ENCODE measurements at regions not wholly inside any gene's neighbourhood (a gene's known extent, or its start where the extent isn't known, plus 50 kb on each side); places are given as distances from the start of the nearest gene placed in this dataset.

DNA sequence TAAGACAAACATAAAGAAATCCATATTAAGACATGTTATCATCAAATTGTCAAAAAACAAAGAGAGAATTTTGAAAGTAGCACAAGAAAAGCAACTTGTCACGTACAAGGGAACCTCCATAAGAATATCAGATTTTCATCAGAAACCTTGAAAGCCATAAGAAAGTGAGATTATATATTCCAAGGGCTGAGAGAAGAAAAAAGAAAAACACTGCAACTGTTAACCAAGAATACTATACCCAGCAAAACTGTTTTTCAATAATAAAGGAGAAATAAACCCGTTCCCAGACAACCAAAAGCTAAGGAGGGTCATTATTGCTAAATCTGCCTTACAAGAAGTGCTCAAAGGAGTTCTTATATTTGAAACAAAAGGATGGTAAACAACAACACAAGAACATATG, 94.7 kb upstream of the TSPAN8 start:
- ATAC-seq (ENCODE audit: poor library complexity) = no peak
- intact Hi-C loops (cut with DNase I) = no loop called here
- DNase-seq = no peak

DNA sequence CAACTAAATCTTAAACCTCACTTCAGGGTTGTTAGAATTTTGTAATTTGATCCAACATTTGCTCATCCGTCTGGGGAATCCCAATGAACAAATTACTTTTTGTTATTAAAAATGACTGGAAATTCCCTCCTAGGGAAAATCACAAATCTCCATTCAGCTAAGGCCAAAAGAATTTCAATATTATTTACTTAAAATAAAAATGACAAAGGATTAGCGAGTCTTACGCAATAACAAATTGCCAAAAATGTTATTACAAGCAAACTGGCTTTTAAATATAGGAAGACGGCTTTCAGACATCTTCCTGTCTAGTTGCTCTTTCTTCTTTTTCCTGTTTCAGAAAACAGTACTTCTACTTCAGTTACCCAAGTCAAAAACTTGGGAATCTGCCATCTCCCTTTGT, 92.4 kb upstream of the TSPAN8 start:
- no peak for ATAC-seq (ENCODE audit: poor library complexity)
- intact Hi-C loops (cut with DNase I) = no loop called here
- DNase-seq = no peak

DNA sequence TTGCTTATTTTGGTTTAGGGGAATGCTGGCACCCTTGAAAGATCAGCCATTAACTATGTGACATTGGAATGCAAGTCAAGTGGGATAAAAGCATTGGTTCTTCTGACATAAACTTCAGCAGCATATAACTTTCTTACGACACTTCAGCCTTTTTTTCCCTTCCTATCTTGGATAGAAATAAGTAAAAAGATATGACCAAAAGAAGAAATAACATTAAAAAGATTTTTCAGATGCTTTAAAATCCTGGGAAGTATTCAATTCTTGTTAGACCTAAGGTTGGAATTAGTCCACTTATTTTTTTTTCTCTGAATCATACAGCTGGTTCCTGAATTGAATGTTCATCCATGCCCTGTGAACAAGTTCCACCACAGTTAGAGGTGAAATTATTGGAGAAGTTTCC, 85.6 kb upstream of the TSPAN8 start:
- intact Hi-C loops (cut with DNase I) = no loop called here
- no peak for ATAC-seq (ENCODE audit: poor library complexity)

DNA sequence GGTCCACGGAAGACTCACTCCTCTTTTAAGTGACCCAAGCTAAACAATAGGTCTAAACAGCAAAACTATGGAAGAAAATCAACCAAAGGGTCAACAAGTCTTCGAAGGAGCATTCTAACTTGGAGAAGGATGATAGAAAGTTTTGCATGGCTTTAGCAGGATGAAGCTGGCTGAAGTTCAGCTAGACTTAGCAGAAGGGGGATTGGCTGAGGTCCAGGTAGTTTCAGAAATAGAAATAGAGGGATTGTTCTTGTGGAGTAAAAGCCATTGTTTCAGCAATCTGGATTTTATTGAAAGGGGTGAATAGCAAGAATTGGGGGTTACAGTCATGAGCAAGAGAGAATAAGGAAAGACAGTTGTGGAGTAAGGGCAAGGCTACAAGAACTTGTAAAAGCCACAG, 84.7 kb upstream of the TSPAN8 start:
- ATAC-seq (ENCODE audit: poor library complexity) = no peak
- intact Hi-C loops (cut with DNase I) = no loop called here
- DNase-seq = no peak

More for the DNA sequence above, 85.6 kb upstream of the TSPAN8 start:
- no peak for DNase-seq

DNA sequence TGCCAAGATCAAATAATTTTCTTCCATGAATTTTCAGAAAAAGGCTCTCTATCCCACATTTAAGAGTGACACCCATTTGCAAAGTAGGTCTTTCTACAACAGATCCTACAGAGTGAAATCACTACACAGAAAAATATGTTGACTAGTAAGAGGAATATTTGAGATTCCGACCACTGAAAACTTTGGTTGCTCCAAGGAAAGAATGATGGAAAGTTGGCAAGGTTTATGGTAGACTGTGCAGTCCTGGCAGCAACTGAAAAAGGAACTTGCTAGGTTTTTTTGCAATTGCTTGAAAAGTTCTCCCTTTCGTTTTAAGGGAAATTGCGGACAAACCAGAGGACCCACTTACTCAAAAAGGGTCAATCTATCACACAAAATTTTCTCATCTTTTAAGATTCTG, 83.1 kb upstream of the TSPAN8 start:
- no peak for ATAC-seq (ENCODE audit: poor library complexity)
- DNase-seq = no peak
- intact Hi-C loops (cut with DNase I) = no loop called here

DNA sequence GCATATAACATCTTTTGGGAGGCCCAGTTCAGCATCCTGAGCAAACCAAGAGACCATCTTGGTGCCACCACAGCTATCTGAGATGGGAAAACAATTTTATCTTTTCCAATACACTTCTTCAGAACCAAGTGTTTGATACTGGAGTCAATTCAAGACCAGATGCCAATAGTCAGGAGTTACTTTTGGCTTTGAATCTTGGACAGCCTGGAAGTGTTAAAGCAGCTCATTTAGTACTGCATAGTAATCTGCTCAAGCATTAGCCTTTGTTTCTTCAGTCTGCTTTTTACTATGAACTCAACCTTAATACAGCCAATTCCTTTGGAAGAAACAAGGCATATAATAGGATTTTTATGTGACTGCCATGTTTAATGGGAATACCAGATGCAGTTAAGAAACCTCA, 81.9 kb upstream of the TSPAN8 start:
- ATAC-seq (ENCODE audit: poor library complexity) (no peak), DNase-seq (no peak)
- intact Hi-C loops (cut with DNase I) = no loop called here

DNA sequence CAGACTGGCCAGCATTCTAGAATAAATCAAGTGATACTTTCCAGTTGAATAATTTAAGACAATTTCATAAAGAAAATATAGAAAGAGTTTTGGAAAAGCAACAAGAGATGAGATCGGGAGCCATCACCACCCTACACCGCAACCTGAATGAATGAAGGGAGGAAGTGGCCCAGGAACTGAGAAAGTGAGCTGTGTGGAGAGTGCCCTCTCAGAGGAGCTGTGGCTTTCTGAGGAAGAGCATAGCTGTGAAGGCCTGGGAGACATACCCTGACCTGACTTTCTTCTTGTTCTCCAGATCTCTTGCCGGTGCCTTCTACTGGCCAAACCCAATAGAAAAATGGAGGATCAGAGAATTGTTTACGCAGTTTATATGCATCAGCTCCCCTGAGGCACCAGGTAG, 79.3 kb upstream of the TSPAN8 start:
- ATAC-seq (ENCODE audit: poor library complexity) = no peak
- intact Hi-C loops (cut with DNase I) = no loop called here
- no peak for DNase-seq

DNA sequence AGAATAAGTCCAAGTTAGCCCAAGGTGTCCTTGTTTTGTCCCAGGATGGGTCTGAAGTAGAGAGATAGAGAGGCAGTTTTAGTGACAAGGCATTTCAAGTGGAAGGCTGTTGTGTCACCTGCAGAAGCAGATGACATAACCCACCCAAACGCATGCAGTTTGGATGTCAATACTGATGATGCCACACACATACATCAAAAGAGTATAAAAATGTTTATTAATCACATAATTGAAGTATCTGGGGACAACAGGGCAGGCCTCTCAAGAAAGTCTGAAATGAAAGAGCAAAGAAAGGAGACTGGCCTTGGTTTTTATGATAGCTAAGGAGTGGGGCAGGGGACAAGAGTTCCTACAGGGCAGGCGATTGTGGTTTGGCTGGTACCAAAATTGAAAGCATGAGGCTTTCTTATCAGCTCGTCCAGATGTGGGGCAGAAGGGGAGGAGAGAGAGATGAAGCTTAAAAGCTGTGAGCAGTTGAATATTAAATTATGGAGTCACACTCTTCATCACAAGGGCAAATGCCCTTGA, 78.4 kb upstream of the TSPAN8 start:
- no peak for ATAC-seq (ENCODE audit: poor library complexity)
- intact Hi-C loops (cut with DNase I) = no loop called here
- no peak for DNase-seq

DNA sequence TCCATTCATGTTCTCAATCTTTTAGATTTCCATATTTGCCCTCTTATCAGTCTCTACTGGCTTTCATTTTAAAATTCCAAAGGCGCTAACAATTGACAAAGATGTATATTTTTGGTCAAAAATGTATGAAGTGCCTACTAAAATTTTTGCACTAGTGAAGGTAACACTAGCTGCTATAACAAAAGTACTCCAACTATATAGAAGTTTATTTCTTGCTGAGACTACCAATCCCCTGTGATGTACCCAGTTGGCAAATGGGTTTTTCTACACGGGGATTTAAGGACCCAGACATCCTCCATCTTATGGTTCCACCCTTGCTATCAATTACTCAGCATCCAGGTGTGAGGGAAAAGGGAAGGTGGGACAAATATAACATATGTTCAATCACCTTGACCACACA, 75.3 kb upstream of the TSPAN8 start:
- ATAC-seq (ENCODE audit: poor library complexity) (no peak), DNase-seq (no peak)
- intact Hi-C loops (cut with DNase I) = no loop called here

DNA sequence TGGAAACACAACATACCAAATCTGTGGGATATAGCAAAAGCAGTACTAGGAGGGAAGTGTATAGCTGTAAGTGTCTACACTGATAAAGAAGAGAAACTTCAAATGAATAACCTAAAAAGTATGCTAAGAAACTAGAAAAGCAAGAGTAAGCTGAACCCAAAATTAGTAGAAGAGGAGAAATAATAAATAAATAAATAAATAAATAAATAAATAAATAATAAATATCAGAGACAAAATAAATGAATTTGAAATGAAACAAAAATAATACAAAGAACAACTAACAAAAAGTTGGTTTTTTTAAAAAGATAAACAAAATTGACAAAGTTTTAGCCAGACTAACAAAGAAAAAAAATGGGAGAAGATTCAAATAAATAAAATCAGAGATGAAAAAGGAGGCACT, 72.7 kb upstream of the TSPAN8 start:
- ATAC-seq (ENCODE audit: poor library complexity) (no peak), DNase-seq (no peak)
- intact Hi-C loops (cut with DNase I) = no loop called here

DNA sequence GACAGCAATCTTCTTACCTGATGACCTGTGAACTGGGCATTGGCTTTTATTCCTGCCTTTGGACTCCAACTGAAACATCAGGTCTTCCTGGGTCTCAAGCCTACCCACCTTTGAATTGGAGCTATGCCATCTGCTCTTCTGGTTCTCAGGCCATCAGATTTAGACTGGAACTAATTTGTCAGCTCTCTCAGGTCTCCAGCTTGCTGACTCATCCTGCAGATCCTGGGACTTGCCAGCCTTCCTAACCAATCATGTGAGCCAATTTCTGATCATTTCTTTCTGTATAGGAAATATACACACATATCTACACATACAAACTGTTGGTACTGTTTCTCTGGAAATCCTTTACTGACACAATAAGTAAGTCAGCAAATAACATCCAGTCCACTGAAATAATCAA, 65.3 kb upstream of the TSPAN8 start:
- ATAC-seq (ENCODE audit: poor library complexity) (no peak), DNase-seq (no peak)
- intact Hi-C loops (cut with DNase I) = no loop called here

DNA sequence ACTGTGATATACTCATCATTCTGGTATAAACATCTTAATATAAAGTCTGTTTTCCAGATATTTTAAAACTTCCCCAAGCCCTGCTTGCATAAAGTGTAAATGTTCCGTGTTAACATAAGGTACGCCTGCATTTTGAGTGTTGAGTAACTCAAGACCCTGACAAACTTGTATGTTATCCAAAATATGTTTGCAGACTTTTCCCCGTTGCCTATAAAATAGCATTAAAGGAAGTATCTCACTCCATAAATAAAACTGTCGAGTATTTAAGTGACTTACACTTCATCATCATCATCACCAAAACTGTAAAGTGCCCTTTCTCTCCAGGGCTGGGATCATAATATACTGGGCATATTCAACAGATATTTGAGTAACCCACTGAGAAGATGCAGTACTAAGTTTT, 64.6 kb upstream of the TSPAN8 start:
- ATAC-seq (ENCODE audit: poor library complexity) = no peak
- no peak for DNase-seq
- intact Hi-C loops (cut with DNase I) = no loop called here

DNA sequence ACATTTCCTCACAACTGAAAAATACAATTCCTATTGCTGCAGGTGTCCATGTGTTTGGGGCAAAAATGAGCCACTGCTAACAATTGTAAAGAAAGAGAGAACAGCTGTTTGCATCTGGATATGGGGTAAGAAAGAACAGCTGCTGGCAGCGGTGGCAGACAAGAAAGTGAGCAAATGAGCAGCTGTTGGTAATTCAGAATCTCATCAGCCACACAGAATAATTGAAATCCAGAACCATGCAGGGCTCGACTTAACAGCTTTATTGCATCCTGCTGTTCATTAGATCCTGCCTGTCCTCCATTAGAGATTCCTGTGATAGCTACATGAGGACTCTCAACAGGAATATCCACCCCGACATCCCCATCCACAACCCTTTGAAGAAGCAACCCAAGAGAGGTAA, 62.5 kb upstream of the TSPAN8 start:
- DNase-seq (no peak), ATAC-seq (ENCODE audit: poor library complexity) (no peak)
- intact Hi-C loops (cut with DNase I) = no loop called here

DNA sequence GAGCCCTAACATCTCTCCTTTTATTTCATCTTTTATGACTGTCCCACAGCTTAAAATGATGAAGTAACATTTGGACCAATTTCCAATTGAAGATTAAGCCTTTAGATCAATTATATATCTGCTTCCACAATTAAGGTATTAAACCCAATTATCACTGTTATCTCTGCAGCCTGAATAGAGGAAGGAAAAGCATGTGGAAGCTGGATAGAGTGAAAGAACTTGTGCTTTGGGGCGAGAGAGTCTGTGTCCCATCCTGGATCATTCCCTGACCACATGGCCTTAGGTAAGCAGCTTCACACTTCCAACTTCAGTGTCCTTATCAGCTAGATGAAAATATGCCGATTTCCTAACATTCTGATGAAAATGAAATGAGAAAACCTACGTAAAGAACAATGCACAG, 61.4 kb upstream of the TSPAN8 start:
- no peak for ATAC-seq (ENCODE audit: poor library complexity)
- DNase-seq = no peak
- intact Hi-C loops (cut with DNase I) = no loop called here

DNA sequence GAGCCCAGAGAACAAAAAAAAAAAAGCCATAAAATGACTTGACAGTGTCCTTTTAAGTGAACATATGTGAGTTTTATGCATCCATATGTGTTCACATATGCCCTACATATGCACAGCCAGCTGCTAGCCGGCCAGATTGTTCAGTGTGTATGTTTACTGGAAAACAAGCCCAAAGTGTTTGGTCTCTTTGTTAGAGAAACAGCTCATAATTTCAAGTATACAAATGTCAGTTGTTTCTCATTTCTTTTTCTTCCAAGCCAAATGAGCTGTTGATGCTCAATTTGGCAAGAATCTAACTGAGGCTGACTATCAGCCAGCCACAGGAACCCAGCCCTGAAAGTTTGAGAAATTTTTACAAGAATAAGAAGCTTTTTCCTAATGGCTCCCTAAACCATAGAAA, 60.8 kb upstream of the TSPAN8 start:
- ATAC-seq (ENCODE audit: poor library complexity) = no peak
- intact Hi-C loops (cut with DNase I) = no loop called here
- no peak for DNase-seq

DNA sequence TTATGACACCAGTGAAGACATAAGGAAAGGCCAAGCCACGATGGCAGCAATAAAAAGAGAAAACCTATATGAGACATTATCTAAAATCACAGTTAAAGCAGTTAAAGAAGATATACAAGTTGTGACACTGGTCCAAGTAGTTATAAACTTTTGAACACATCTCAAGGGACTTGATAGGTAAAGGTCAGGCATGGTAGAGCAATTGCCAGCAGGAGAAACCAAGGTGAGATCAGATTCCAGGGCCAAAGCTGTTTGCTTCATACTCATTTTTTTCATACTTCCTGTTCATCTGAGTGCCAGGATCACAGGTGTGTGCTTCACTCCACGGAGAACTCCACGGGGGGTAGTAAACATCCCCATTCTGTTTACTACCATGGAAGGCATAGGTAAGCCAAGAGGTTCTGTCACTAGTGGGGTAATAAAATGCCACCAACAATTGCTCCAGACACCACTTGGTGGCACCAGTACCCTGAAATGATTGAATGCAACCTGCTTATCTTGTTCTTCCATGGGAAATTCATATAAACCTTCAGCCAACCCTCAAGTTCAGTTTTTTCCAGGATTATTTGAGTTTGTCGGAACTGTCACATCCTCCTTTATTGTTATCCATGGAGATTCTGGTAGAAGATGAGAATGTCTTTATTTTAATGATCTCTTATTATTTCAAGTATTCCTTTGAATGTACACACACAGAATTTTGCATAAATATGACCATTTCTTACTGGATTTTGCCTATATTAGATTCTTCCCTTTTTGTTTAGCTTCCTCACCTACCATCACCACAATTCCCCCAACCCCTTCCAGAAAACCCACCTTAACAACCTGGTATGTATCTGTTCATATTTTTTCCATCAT, 59.2 kb upstream of the TSPAN8 start:
- ATAC-seq (ENCODE audit: poor library complexity) = peak; percentile 49
- intact Hi-C loops (cut with DNase I) = no loop called here
- no peak for DNase-seq

DNA sequence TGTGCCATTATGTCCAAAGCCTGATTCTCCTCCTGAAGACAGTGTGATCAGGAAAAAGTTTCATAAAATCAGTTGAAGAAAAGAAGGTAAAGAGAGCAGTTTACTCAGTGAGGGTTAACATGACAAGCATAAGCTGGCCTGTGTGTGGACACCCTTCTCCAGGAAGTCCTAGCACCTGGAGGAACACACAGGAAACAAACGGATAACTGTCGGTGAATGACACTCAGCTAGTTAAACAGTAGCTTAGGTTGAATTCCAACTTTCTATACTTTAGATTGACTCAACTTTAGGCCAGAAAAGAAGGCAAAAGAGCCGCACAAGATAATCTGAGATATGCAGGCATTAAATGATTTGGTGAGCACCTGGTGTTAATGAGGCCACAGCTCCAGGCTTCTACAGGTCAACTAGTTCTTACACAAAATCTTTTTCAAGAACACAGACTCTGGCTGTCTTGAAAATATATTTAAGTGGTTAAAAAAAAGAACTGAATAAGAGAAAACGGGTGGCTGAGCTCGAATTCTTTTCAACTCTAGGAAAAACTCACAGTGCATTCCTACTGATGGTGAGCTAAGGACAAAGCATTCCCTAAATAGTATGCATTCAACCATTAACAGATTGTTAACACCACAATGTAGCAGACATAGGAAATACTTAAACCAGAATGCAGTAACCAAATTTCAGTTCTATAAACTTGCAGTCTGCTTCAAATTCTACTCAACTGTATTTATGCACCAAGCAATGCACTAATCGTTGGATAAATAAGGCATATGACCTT, 56.9 kb upstream of the TSPAN8 start:
- intact Hi-C loops (cut with DNase I) = no loop called here
- ATAC-seq (ENCODE audit: poor library complexity) (no peak), DNase-seq (no peak)

DNA sequence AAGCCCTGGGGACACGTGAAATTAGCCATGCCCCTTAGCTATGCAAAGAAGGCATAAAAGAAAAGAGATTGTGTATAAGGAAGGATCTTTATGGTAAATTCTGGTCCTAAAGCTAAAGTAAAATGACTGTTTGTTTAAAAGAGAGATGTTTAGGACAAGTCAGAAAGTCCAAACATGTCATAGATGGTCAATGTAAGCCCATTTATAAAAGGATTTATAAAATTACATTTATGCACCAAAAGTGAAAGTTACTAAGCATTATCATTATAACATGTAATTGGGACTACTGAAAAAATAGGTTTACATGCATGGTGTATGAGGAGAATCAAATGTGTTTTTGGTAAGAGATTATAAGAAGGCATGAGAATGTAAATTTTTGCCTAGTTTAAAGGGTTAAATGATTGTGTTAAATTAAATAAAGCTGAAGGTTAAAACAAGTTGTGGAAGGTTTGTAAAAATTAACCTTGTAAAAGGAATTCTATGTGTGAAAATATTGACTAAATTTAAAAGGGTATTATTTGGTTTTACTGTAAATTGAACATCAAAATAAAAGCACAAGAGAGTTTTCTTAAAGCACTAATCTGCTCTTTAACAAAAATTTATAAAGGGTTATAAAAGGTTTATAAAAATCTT, 50.4 kb upstream of the TSPAN8 start:
- intact Hi-C loops (cut with DNase I) = no loop called here
- ATAC-seq (ENCODE audit: poor library complexity) (no peak), DNase-seq (no peak)

Measured in Right ventricle myocardium superior (tissue), 1 donor.